HCT116 (cell line): ENCODE measurements at regions not wholly inside any gene's neighbourhood (a gene's known extent, or its start where the extent isn't known, plus 50 kb on each side); places are given as distances from the start of the nearest gene placed in this dataset.

Source experiments
- CTCF ChIP-seq, 3 experiments: fragments of 200-600 bp in 1 of 3; sonication (generic) in 1 of 3; IDR thresholded peaks in 2 of 3; conservative IDR thresholded peaks in 1 of 3; 2 replicates each; pipeline ENCODE4 v1.5.1; 2012 to 2017; ENCODE audit warnings: low read depth in 2 of 3, low read length in 2 of 3, antibody characterized with exemption in 1 of 3, borderline replicate concordance in 1 of 3, control low read depth in 1 of 3, mild to moderate bottlenecking in 1 of 3, mixed read lengths in 1 of 3, mixed run types in 1 of 3, moderate library complexity in 1 of 3; ENCODE audit not compliant: insufficient read depth in 1 of 3
- EGR1 ChIP-seq: IDR thresholded peaks from 2 replicates; pipeline ENCODE4 v1.6.1; 2012; ENCODE audit warnings: low read depth
- POLR2A ChIP-seq: IDR thresholded peaks from 2 replicates; pipeline ENCODE4 v1.7.0; 2011; ENCODE audit warnings: borderline replicate concordance; ENCODE audit not compliant: insufficient read depth, insufficient read length; ENCODE audit errors: extremely low read depth
- POLR2AphosphoS5 ChIP-seq: IDR thresholded peaks from 2 replicates; pipeline ENCODE4 v1.6.1; 2011; ENCODE audit warnings: mild to moderate bottlenecking, low read depth, low read length, moderate library complexity
- RAD21 ChIP-seq: IDR thresholded peaks from 2 replicates; pipeline ENCODE4 v1.6.1; 2012; ENCODE audit warnings: low read depth, mild to moderate bottlenecking
- REST ChIP-seq: IDR thresholded peaks from 2 replicates; pipeline ENCODE4 v1.6.1; 2012; ENCODE audit warnings: low read depth
- SIN3A ChIP-seq: IDR thresholded peaks from 2 replicates; pipeline ENCODE4 v1.6.1; 2012; ENCODE audit warnings: low read depth

- TF ChIP-seq CTCF (IDR thresholded peaks at IDR 0.05 in 2 of 3, conservative IDR thresholded peaks at IDR 0.05 in 1 of 3; ENCODE audit: borderline replicate concordance in 1 of 3, insufficient read depth in 1 of 3, low read depth in 2 of 3, low read length in 2 of 3) (no peak), POLR2AphosphoS5 (no peak), SIN3A (no peak), RAD21 (no peak), POLR2A (no peak), REST (no peak), EGR1 (no peak)
Measured at GRCh38 chr17:34445101-34445500, 82.1 kb upstream of the CCL1 start.
